GM18508 (cell line): ENCODE measurements at regions not wholly inside any gene's neighbourhood (a gene's known extent, or its start where the extent isn't known, plus 50 kb on each side); places are given as distances from the start of the nearest gene placed in this dataset.
"Not testable (repeated sequence)": the region's sequence is repeated elsewhere in the genome, so short reads cannot be mapped to it uniquely, and the experiment has no call there.

Source experiments
- ATAC-seq: cut with Tn5 transposase; IDR thresholded peaks from one replicate; pipeline ENCODE4 v1.9.1; 2021; ENCODE audit warnings: moderate number of reproducible peaks; ENCODE audit not compliant: insufficient read depth, unreplicated experiment

DNA sequence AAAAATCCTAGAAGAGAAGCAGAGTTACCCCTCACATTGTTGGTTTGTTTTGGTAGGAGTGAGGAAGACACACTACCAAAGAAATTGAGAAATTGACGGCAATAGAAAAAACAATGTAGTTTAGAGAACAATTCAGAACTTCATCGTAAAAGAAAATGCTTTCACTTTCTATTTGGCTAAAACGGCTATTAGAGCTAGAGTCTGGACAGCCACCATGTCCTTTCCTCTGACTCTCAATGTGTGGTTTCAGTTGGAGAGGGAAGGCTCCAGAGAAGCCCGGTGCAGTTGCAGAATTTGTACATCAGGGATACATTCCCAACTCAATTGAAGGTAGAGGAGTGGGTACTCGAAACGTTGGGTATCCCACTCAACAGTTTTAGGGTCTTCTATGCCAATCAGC, 535.3 kb downstream of the GALC start:
- no peak for ATAC-seq

DNA sequence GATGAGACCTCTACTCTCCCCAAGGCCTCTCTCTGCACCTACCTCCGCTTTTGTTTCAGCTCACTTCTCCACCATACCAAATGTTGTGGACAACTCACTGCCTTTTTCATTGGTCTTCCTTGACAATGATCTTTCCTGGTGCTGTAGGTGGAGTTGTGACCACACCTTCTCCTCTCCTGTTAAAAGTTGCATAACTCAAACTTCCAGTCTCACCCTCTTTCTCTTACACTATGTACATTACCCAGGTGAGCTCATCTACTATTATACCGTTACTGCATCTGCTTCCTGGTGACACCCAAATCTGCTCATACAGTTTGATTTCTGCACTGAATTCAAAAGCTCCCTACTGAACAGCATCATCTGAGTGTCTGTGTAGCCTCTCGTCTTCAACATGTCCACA, 542.8 kb downstream of the GALC start:
- no peak for ATAC-seq

DNA sequence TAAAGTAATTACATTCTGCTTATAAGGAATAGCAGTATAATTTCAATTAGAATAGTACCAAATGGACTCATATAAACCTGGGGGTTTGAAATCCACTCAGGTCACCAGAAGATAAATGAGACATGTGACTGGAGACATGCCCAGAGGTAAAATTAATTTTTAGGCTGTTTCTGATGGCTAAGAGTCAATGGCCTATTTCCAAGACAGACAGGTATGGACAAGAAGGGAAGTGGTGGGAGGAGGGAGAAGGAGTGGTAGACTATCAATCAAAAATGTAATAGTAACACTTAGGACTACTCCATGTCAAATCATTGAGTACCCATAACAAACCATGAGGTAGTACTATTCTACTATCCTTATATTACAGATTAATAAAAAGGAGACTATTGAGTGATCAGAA, 544.0 kb downstream of the GALC start:
- no peak for ATAC-seq

DNA sequence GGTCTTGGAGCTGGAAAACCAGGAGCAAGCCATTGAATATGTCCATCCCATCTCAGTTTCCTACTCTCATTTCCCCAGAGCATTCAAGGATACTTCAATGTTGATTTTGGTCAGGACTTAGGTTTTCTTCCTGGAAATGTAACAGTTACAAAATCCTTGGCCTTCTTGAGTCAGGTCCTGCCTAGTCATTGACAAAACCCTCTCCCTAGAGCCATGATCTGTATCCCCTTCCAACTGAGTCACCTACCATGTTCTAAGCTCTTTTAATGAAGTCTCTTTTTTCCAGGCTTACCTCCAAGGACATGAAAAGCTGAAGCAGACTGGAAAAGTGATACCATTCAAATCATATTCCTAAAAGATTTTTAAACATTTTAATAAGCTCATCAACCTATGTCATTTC, 549.2 kb downstream of the GALC start:
- ATAC-seq = no peak

DNA sequence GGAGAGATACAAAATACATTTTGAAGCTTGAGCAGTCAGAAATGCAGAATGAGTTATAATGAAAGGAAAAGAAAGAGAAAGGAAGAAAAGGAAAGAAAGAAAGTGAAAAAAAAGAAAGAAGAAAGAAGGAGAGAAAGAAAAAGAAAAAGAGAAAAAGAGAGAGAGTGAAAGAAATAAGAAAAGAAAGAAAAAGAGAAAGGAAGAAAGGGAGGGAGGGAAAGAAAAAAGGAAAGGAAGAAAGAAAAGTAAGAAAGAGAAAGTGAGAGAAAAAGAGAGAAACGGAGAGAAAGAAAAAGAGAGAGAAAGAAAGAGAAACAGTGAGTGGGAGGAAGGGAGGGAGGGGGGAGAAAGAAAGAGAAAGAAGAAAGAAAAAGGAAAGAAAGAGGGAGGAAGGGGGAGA, 549.9 kb downstream of the GALC start:
- no peak for ATAC-seq

DNA sequence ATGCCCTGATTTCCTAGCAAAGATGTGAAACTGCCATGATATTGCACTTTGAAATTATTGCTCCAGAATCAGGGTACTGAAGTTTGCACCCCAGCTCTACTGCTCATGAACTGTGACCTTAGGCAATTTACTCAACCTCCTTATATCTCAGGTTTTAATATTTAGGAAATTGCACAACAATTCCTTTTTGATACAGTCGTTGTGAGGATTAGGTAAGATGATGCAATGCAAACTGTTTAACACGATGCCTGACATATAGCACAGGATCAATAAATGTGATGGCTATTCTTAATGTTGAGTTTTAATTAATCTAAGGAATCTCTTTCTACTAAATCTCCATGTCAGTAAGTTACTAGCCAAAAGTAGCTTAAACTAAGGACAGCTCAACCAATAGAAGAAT, 555.8 kb downstream of the GALC start:
- no peak for ATAC-seq

DNA sequence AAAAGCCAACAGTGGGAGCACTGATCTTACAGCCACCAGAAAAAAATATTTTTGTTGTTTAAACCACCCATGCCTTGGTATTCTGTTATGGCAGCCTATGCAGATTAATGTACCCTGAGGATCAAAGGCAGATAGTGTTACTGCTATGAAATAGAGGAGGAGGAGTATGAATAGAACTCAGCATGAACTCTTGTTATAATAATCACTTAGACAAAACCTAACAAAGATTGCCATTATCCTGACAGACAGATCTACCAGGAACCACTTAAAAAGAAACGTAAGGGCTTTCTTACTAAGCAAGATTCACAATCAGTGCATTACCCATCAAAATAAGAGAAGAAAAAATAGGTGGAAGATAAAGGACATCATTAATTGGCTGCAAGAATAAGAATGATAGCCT, 558.3 kb downstream of the GALC start:
- ATAC-seq = no peak

DNA sequence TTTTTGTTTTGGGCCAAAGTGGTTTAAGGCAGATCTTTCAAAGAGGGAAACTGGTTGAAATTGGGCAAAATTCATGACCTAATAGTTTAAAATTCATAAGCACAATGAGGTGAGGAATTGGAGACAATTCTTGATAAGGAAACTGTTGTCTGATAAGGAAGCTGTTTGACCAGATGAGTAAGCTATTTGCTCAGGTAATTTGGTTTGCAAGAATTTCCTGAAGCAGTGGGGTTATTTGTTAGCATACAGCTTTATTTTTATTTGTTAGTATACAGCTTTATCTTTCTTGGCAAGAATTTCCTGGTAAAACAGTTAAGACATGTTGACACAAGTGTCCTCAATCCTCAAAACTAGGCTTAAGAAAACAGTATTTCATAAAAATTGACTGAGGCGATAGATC, 559.0 kb downstream of the GALC start:
- no peak for ATAC-seq

DNA sequence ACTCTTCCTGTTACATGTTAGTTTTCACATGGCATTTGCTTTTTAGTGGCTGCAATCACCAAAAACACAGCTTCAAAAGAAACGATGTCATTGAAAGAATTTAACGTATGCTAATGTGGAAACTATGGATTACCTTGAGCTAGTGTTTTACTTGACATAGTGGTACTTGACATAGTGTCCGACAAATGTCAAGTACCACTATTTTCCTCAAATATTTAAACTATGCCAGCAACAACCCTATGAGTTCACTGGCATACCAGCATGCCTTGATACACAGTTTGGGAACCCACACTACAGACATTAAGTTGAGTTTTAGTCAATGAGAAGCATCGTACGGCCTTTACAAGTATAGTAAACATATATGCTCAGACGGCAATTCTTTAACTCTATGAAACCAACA, 560.3 kb downstream of the GALC start:
- no peak for ATAC-seq

DNA sequence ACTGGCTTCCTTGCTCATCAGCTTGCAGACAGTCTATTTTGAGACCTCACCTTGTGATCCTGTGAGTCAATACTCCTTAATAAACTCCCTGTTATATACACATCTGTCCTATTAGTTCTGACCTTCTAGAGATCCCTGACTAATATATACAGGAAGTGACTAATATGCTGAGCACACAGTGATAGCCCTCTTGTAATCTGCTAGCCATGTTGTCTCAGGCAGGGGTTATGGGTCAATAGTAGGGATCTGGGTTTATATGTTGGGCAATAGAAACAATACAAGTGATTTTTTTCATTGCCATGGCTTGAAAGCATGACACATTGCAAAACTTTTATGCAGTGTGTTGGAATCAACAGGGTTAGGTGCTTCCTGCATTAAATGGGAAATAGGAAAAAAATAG, 562.2 kb downstream of the GALC start:
- no peak for ATAC-seq

DNA sequence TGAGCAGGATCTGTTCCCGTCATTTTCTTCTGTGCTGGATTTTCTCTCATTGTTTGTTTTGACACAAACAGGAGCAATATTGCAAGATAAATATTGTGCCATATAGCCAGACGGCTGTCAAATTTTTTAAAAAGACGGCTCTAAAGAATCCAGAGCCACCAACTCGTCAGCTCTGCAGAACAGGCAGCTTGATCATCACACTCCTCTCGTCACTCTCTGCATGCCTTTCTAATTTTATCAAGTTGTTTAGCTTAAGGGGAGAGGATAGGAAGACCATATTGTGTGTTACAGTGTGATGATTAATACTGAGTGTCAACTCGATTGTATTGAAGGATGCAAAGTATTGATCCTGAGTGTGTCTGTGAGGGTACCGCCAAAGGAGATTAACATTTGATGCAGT, 562.8 kb downstream of the GALC start:
- ATAC-seq = no peak

DNA sequence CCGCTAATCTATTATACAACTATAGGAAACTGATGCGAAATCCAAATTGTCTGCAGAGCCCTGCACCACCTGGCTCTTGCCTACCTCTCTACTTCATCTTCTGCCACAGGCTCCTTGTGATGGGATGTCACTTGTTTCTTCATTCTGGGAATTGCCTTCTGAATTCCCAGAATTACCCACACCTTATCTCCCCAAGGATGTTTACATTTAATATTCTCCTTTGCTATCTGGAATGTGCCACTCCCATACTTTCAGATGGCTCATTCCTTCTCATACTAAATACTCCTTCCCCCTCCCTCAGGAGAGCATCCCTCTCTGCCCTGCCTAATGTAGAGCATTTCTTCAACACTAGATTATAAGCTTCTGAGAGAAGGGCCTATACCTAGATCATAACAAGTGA, 573.1 kb downstream of the GALC start:
- no peak for ATAC-seq

DNA sequence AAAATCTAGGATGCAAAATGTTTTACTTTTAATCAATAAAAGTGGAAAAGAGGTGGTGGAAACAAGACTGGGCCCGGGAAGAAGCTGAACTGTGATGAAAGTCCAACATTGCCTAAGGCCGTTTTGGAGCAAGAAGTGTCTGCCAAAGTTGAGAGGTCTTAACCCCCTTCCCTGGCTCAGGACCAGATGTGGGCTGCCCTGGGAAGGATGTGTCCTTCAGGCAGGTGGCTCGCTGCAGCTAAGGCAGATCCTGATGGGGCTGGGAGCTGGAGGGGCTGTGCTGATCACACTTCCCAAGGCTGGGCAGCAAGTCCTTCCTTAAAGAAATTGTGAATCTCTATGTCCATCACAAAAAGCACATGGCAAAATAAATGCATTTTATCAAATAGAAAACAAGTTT, 581.6 kb downstream of the GALC start:
- no peak for ATAC-seq

DNA sequence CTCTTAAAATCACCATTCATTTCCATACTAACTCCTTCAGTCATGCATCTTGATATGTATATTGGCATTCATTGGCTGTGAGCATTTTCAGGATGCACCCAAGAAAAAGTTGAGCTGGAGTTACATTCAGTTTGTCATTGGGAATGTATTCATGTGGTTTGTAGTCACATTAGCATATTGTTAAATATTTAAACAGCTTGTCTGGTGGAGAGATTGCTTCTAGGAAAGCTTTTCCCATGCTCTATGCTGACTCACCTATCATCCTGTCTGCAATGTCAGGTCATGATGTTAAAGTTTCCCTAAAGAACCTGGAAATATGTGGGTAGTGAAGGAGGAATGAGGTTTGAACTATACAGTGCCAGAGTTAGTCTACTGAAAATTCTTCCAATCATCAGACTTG, 583.6 kb downstream of the GALC start:
- no peak for ATAC-seq

DNA sequence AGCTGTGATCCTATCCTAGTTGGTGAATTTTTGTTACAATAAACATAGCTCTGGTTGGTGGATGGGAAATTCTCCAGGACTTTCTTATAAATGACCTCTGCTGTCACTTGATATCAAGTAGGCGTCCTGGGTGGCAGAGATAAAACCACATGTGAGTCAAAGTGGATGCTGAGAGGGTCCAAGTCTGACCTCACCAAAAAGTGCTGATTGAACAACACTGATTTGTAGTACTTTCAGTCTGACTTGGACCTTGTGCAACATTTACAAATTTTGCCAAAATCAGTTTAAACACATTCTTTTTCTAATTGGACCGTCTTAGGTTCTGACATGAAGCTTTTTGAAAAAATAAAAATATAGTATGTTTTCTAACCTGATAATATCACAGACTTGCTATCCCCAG, 585.6 kb downstream of the GALC start:
- ATAC-seq = no peak

DNA sequence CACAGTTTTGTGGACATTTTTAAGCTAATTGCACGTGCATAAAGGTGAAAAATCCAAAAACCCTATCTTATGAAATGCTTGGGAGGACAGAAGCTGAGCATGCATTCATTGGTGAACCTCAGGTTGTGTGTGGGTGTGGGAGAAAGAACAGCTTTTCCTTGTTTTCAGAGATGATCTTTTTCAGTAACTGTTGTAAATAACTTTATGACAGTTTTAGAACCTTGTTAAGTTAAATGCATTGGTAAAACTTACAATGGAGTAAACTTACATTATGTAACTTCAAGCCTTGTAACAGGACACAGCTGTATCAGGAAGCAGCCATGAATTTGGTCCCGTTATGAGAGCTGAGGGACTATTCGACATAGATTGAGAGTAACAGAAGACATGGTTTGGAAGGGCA, 587.4 kb downstream of the GALC start:
- ATAC-seq = no peak

DNA sequence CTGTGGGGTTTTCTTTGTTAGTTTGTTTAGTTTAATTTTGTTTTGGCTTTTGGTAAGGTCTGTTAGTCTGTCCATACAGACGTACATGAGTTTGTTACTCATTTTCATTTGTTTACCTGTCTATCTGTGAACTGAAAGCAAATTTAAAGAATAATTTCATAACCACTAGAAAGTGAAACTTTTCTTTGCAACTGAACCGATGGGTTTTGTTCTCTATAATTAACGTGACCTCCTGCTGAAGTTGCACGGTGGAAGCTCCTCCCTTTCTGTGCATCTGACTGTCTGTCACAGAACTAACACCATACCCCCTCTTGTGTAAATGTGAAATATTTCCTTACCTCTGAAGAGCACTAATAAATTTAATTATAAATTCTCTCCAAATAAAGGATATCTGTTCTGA, 595.5 kb downstream of the GALC start:
- ATAC-seq = no peak

DNA sequence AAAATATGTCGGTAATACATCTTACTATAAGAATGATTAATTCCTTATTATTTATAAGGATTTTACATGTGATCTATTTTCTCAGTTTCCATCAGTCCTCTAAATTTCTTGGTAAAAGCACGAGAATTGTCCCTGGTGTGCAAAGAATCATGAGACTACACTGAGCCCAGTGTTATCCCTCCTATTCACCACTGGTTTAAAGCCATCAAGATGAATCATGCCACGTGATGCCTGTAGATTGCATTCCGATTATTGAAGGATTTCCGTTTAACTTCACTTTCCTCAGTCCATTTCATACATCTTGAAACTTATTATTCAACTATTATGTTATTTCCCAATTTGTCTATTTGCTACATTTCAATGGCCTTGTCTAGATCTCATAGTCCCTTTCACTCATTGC, 601.9 kb downstream of the GALC start:
- no peak for ATAC-seq

DNA sequence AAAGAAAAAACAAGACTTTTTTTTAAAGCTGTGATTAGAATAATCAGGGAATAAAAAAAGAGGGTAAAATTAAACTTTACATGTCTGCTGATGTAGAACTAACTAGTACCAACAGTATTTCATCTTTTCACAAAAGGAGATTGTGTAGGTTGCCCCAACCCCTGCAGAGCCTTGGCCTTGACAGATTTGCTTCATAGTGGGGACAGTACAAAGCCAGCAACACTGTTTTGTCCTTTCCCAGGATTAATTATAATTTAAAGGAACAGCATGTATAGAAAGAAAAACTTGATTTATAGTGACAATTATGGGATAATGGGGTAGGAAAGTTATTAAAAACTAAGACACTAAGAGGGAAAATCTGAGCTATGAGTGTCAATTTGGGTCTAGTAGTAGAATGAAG, 604.0 kb downstream of the GALC start:
- no peak for ATAC-seq

DNA sequence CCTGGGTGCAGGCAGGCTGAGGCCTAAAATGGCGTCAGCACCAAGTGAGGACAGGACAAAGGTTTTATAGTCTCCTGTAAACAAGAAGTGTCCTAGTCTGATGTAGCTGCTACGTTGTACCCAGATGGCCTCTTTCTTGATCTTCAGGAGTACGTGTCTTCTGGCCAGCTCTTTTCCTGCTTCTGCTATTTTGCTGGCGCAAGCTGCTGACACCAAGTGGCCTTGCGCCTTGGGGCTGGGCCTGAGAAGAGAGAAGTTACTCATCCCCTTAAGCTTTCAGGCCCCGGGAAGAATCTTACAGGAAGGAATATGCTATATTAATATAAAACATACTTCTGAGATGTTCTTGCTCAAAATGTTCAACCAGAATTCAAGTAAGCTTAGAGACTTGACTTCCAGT, 605.2 kb downstream of the GALC start:
- ATAC-seq = no peak

DNA sequence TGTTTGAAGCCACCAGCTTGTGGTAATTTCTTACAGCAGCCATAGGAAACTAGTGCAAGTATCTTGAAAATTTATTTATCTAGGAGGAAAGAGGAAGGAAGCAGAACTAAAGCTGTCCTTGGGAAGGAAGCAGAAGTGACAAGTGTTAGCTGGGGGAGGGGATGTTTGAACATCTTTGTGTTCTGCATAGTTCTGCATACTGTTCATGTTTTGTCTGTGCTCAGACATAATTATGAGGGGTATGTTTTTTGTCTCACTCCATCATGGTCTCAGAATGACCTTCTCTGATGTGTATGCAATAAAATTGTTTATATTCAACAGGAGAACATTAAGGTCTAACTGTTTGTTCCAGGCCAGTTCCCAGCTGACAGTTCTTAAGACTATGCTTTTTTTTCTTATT, 606.5 kb downstream of the GALC start:
- ATAC-seq = no peak

DNA sequence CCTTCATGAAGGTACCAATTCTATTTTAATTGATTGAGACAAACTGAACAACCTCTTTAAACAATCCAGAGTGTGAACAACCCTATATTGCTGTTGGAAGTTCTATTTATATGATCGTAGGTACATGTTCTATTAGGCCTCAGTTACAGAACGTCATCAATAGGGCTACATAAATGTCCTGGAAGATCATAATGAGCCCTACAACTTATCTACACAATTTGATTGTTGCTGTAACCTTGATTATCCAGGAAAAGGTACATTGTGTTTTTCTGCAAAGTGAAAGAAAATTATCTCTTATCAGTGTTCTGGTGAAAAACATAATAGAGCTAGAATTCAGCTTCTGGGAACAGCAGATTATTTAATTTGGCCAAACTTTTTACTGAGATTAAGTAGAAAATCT, 612.9 kb downstream of the GALC start:
- ATAC-seq = no peak

DNA sequence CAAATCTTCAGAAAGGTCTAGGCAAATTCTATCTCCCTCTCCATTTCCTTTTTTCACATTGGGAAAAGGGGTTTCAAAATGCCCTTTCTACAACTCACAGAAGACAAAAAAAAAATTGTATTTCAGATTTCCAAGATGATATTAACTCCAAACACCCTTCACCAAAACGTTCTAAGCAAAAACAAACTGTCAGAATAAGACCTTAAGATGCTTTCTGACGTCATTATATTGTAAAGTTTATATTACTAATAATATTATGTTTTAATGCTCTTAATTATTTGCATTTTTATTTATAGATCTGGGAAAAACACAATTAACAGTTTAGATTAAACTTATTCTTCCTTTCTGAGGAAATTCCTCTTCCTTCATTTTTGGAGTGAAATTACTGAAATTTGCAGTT, 624.2 kb downstream of the GALC start:
- no peak for ATAC-seq

DNA sequence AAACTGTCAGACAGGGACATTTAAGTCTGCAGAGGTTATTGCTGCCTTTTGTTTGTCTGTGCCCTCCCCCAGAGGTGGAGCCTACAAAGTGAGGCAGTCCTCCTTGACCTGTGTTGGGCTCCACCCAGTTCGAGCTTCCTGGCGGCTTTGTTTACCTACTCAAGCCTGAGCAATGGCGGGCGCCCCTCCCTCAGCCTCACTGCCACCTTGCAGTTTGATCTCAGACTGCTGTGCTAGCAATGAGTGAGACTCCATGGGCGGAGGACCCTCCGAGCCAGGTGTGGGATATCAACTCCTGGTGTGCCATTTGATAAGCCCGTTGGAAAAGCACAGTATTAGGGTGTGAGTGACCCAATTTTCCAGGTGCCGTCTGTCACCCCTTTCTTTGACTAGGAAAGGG, 632.7 kb downstream of the GALC start:
- ATAC-seq = not testable (repeated sequence)
